Panc1 (cell line): ENCODE measurements at regions not wholly inside any gene's neighbourhood (a gene's known extent, or its start where the extent isn't known, plus 50 kb on each side); places are given as distances from the start of the nearest gene placed in this dataset.

Experiments
- POLR2AphosphoS5 ChIP-seq: IDR thresholded peaks from 2 replicates; pipeline ENCODE4 v1.6.1; 2012; ENCODE audit warnings: mild to moderate bottlenecking, low read depth, low read length, moderate library complexity
- SIN3A ChIP-seq: IDR thresholded peaks from 2 replicates; pipeline ENCODE4 v1.6.1; 2012; ENCODE audit warnings: low read depth, mild to moderate bottlenecking, low read length, moderate library complexity, borderline replicate concordance; ENCODE audit not compliant: insufficient read depth
- TCF7L2 ChIP-seq: IDR thresholded peaks from 2 replicates; pipeline ENCODE4 v1.6.1; 2011; ENCODE audit warnings: mild to moderate bottlenecking, low read depth, low read length, inconsistent platforms
- TF ChIP-seq, protein P1 (sequence below): fragments of 450-650 bp; IDR thresholded peaks from 2 replicates; pipeline ENCODE4 v1.5.1; 2017; ENCODE audit warnings: mild to moderate bottlenecking

DNA sequence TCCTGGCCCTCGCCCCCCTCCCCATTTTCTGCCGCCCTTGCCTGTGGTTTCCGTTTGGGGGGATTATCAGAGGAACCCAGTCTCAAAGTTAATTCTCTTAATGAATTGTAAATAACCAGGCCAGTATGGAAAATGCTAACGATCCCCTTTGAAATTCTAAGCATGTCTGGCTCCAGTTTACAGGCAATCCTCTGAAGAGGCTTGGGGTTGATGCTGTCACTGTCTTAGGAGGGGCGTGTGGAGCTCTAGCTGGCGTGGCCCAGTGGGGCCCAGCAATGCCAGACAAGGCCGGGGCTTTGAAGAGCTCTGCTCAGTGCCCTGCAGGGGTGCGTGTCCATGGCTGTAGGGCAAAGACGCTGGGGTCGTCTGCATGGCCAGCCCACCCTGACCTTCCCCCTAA is 164.6 kb downstream of the CYLD start:
- TF ChIP-seq, protein P1, sequence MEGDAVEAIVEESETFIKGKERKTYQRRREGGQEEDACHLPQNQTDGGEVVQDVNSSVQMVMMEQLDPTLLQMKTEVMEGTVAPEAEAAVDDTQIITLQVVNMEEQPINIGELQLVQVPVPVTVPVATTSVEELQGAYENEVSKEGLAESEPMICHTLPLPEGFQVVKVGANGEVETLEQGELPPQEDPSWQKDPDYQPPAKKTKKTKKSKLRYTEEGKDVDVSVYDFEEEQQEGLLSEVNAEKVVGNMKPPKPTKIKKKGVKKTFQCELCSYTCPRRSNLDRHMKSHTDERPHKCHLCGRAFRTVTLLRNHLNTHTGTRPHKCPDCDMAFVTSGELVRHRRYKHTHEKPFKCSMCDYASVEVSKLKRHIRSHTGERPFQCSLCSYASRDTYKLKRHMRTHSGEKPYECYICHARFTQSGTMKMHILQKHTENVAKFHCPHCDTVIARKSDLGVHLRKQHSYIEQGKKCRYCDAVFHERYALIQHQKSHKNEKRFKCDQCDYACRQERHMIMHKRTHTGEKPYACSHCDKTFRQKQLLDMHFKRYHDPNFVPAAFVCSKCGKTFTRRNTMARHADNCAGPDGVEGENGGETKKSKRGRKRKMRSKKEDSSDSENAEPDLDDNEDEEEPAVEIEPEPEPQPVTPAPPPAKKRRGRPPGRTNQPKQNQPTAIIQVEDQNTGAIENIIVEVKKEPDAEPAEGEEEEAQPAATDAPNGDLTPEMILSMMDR = no peak
- TF ChIP-seq POLR2AphosphoS5 (no peak), SIN3A (no peak), TCF7L2 (no peak)
